ENCODE measurements at regions not wholly inside any gene's neighbourhood (a gene's known extent, or its start where the extent isn't known, plus 50 kb on each side); places are given as distances from the start of the nearest gene placed in this dataset.
A peak's percentile ranks its signal among the peaks of the same experiment; 100 is the strongest.

DNA sequence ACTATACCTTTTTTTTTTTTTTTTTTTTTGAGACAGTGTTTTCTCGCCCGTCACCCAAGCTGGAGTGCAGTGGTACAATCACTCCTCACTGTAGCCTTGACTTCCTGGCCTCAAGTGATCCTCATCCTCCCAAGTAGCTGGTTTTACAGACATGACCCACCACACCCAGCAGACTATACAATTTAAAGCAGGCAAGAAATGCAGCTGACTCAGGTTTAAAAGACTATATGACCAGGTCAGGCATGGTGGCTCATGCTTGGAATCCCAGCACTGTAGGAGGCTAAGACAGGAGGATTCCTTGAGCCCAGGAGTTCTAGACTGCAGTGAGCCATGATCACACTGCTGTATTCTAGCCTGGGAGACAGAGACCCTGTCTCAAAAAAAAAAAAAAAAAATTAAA lies 89.5 kb upstream of the AUTS2 start:
- TF ChIP-seq, protein P1, sequence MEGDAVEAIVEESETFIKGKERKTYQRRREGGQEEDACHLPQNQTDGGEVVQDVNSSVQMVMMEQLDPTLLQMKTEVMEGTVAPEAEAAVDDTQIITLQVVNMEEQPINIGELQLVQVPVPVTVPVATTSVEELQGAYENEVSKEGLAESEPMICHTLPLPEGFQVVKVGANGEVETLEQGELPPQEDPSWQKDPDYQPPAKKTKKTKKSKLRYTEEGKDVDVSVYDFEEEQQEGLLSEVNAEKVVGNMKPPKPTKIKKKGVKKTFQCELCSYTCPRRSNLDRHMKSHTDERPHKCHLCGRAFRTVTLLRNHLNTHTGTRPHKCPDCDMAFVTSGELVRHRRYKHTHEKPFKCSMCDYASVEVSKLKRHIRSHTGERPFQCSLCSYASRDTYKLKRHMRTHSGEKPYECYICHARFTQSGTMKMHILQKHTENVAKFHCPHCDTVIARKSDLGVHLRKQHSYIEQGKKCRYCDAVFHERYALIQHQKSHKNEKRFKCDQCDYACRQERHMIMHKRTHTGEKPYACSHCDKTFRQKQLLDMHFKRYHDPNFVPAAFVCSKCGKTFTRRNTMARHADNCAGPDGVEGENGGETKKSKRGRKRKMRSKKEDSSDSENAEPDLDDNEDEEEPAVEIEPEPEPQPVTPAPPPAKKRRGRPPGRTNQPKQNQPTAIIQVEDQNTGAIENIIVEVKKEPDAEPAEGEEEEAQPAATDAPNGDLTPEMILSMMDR (IDR thresholded peaks at IDR 0.05 in 4 of 5, conservative IDR thresholded peaks at IDR 0.05 in 1 of 5) = no peak
- TF ChIP-seq POLR2A (IDR thresholded peaks at IDR 0.05) = no peak
- Histone ChIP-seq H3K4me1 (no peaks in the 10 kb centered on the region), H3K9me3 (no peaks in the 10 kb centered on the region), H3K36me3 (no peaks in the 10 kb centered on the region), H3K27ac (no peak overlapping the region), H3K27me3 (no peaks in the 10 kb centered on the region), H3K4me3 (no peak overlapping the region)
- intact Hi-C loops (cut with DNase I; ENCODE audit: low total_unique reads) (no loop called here), in situ Hi-C loops (cut with MboI; ENCODE audit: low sequenced_read_pairs in 4 of 4) (no loop called here)
- ATAC-seq (no peak), DNase-seq (no peak)

DNA sequence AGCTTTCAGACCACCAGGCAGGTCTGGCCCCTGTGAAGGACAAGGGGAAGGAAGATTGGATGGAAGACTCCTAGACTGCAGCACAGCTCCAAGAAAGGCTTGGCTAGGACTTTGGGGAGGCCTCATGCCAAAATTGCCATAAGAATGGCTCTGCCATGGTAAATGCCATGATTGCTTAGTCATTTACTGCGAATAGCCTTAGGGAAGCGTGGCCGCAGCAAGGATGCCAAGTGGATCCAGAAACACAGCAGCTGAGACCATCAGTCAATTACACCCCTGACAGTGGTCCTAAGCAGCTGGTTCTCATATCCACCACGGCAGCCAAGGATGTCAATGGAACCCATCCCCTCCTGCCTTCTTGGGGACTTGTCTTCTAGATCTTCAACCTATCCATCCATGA lies 88.2 kb upstream of the AUTS2 start:
- Histone ChIP-seq H3K4me3 (no peak overlapping the region), H3K27ac (no peak overlapping the region), H3K27me3 (no peaks in the 10 kb centered on the region), H3K36me3 (no peaks in the 10 kb centered on the region), H3K4me1 (no peaks in the 10 kb centered on the region), H3K9me3 (no peaks in the 10 kb centered on the region)
- intact Hi-C loops (cut with DNase I; ENCODE audit: low total_unique reads) (no loop called here), in situ Hi-C loops (cut with MboI; ENCODE audit: low sequenced_read_pairs in 4 of 4) (no loop called here)
- ATAC-seq (peak; percentile 56 to 75), DNase-seq (peak in 1 of 2 donors; percentile 24)
- TF ChIP-seq POLR2A (IDR thresholded peaks at IDR 0.05) = no peak
- TF ChIP-seq, protein P1 (IDR thresholded peaks at IDR 0.05 in 4 of 5, conservative IDR thresholded peaks at IDR 0.05 in 1 of 5) = no peak

DNA sequence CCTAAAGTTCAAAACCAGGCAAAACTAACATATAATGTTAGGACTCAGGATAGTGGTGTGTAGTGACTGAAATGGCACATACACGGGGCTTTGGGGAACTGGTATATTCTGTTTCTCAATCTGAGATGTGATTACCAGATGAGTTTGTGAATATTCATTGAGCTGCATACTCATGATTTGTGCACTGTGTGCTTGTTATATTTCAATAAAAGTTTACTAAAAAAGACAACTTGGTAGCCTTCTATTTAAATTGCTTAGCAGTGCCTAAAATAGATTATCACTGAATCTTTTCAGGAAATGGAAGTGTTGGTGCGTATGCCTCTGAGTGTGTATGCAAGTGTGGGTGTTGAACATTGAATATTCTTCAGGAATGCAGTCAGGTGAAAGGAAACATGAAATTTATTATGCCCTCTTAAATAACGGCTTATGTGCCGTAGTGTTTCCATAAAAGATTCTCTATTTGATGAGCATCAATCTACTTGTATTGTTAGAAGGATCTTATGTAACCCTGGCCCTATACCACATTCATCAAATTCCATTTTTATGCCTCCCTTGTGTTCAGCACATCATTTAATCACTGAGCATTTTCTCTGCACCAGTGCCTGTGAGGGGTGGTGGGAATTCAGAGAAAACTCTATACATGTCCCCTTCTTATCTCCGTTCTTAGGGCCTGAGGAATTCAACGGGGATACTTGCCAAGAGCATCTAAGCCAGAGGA lies 82.6 kb upstream of the AUTS2 start:
- TF ChIP-seq, protein P1 (IDR thresholded peaks at IDR 0.05 in 4 of 5, conservative IDR thresholded peaks at IDR 0.05 in 1 of 5) = no peak
- TF ChIP-seq POLR2A (IDR thresholded peaks at IDR 0.05) = no peak
- in situ Hi-C loops (cut with MboI; ENCODE audit: low sequenced_read_pairs in 4 of 4) (no loop called here), intact Hi-C loops (cut with DNase I; ENCODE audit: low total_unique reads) (loop anchor here (5.0 kb wide), 1 partner anchor 82 kb away; the partner anchor contains the start of gene AUTS2)
- no peak for ATAC-seq
- DNase-seq = no peak
- H3K4me1 ChIP-seq = peaks cover 0 to 17% of the 10 kb centered on the region in 2 donors
- peak overlapping the region in 2 of 4 donors; percentile 2 to 26 for H3K27ac ChIP-seq
- H3K9me3 ChIP-seq = no peaks in the 10 kb centered on the region
- H3K36me3 ChIP-seq = no peaks in the 10 kb centered on the region
- H3K4me3 ChIP-seq = no peak overlapping the region
- H3K27me3 ChIP-seq = no peaks in the 10 kb centered on the region

DNA sequence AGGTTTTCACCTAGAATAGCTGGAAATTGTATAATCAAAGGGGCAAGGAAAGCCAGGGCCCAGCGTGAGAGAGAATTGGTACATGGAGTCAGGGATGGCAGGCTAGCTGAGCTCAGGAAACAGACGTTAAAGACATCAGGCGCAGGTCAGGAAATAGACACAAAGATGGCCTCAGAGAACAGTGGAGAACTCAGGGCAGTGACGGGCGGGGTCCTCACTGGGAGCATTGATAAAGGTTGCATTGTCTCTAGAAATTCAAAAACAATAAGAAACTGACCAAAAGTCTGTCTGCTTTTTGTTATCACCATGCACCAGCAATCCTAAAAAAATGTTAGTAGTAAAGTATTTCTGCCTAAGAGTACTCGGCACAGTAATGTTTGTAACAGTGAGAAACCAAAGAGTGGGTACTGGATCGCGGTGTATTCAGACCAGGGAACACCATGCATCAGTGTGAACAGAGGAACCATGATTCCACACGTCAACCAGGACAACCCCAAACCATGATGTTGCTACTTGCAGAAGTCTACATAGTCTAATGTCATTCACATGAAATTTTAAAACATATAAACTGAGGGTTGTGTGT lies 81.9 kb upstream of the AUTS2 start:
- peak overlapping the region in 2 of 4 donors; percentile 2 to 26 for H3K27ac ChIP-seq
- intact Hi-C loops (cut with DNase I; ENCODE audit: low total_unique reads) = loop anchor here (5.0 kb wide), 1 partner anchor 81 kb away; the partner anchor contains the start of gene AUTS2
- no peak for TF ChIP-seq POLR2A (IDR thresholded peaks at IDR 0.05)
- TF ChIP-seq, protein P1 (IDR thresholded peaks at IDR 0.05 in 4 of 5, conservative IDR thresholded peaks at IDR 0.05 in 1 of 5) = no peak
- no peaks in the 10 kb centered on the region for H3K27me3 ChIP-seq
- DNase-seq (no peak), ATAC-seq (peak in 1 of 2 donors; percentile 9)
- H3K4me1 ChIP-seq = peaks cover 0 to 17% of the 10 kb centered on the region in 2 donors
- no peaks in the 10 kb centered on the region for H3K36me3 ChIP-seq
- in situ Hi-C loops (cut with MboI; ENCODE audit: low sequenced_read_pairs in 4 of 4) = no loop called here
- H3K4me3 ChIP-seq = no peak overlapping the region
- H3K9me3 ChIP-seq = no peaks in the 10 kb centered on the region

Data from gastrocnemius medialis (tissue), 4 donors.